Esophagus squamous epithelium (tissue), 5 donors: ENCODE measurements at regions not wholly inside any gene's neighbourhood (a gene's known extent, or its start where the extent isn't known, plus 50 kb on each side); places are given as distances from the start of the nearest gene placed in this dataset.

Experiments used
- DNase-seq: peaks from one replicate; lab custom pipeline; 2025; lab: John Stamatoyannopoulos, UW
- H3K27ac ChIP-seq, 4 donors: fragments of 200-600 bp; sonication (generic); one replicate each; pipeline ENCODE4 v1.5.1; 2016 to 2019; ENCODE audit warnings: mild to moderate bottlenecking in 1 of 4
- H3K27me3 ChIP-seq, 4 donors: fragments of 200-600 bp; sonication (generic); 1 replicate in 3 of 4; 2 replicates in 1 of 4; pipeline versions ENCODE4 v1.5.1 to v1.6.0; 2017 to 2021; ENCODE audit warnings: antibody characterized with exemption in 1 of 4
- H3K36me3 ChIP-seq, 3 donors: fragments of 200-600 bp; sonication (generic); one replicate each; pipeline ENCODE4 v1.5.1; 2016 to 2019
- H3K4me1 ChIP-seq, 3 donors: fragments of 200-600 bp; sonication (generic); one replicate each; pipeline ENCODE4 v1.5.1; 2017 to 2019
- H3K4me3 ChIP-seq, 4 donors: fragments of 200-600 bp; sonication (generic); 1 replicate in 3 of 4; 2 replicates in 1 of 4; pipeline ENCODE4 v1.5.1; 2016 to 2019; ENCODE audit warnings: mild to moderate bottlenecking in 2 of 4, moderate library complexity in 1 of 4
- H3K9me3 ChIP-seq, 3 donors: fragments of 200-600 bp; sonication (generic); one replicate each; pipeline ENCODE4 v1.5.1; 2016 to 2019
- CTCF ChIP-seq, 6 experiments: fragments of 450-650 bp in 4 of 6; fragments of 200-600 bp in 2 of 6; sonication (generic) in 2 of 6; IDR thresholded peaks; one replicate each; pipeline ENCODE4 v1.5.1; 2016 to 2019; ENCODE audit warnings: antibody characterized with exemption in 6 of 6, mild to moderate bottlenecking in 4 of 6, moderate library complexity in 4 of 6
- POLR2A ChIP-seq, 4 donors: fragments of 450-650 bp; IDR thresholded peaks; one replicate each; pipeline ENCODE4 v1.6.1; 2017; ENCODE audit warnings: antibody characterized with exemption in 4 of 4, mild to moderate bottlenecking in 4 of 4, moderate library complexity in 3 of 4
- WGBS, 2 donors: methylation state at CpG; one replicate each; pipeline ENCODE4 v1.1.5; 2018; 5-methylcytosine and 5-hydroxymethylcytosine counted together
- intact Hi-C: fragments of 100-400 bp; cut with DNase I; formaldehyde crosslinking; loops from one replicate; pipeline ENCODE4 v1.15.0; 2022
- donor health status: DM: yes; HTN: yes; CAD: no.

- no peak for DNase-seq
- intact Hi-C loops, result no loop called here
- Histone ChIP-seq H3K4me3 (no peak overlapping the region), H3K36me3 (no peaks in the 10 kb centered on the region), H3K9me3 (peaks cover 0 to 13% (median 0%) of the 10 kb centered on the region in 3 donors), H3K27ac (no peak overlapping the region), H3K27me3 (peaks cover 0 to 79% (median 0%) of the 10 kb centered on the region in 4 donors), H3K4me1 (no peaks in the 10 kb centered on the region)
- no peak for TF ChIP-seq CTCF (IDR thresholded peaks at IDR 0.05)
- 84 to 100% methylated on average over 1 to 4 of the region's 8 CpGs for WGBS, 2 donors
Observed at GRCh38 chr11:69956669-69957190, 121.4 kb upstream of the ANO1 start.

DNA sequence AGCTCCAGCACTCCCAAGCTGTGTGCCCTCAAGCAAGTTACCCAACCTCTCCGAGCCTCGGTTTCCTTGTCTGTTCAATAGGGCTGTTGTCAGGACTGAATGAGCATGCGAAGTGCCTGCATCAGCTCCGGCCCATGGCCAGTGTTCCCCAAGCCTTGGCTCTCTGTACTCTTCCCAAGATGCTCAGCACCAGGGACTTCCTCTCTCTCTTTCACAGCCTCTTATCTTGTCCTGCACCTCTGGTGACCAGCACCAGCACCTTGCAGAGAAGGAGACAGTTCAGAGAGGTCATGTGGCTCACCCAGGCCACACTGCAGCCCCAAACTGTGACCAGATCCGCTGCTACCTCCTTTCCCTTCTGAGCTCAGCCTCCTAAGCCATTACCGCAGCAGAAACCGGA, 120.3 kb upstream of the ANO1 start:
- H3K36me3 ChIP-seq, result no peaks in the 10 kb centered on the region
- H3K27ac ChIP-seq, result no peak overlapping the region
- TF ChIP-seq POLR2A (IDR thresholded peaks at IDR 0.05) (no peak), CTCF (IDR thresholded peaks at IDR 0.05) (no peak)
- H3K9me3 ChIP-seq, result peaks cover 0 to 17% (median 0%) of the 10 kb centered on the region in 3 donors
- peaks cover 0 to 3% (median 0%) of the 10 kb centered on the region in 3 donors for H3K4me1 ChIP-seq
- no peak for DNase-seq
- no peak overlapping the region for H3K4me3 ChIP-seq
- intact Hi-C loops, result no loop called here
- H3K27me3 ChIP-seq, result peaks cover 0 to 74% (median 0%) of the 10 kb centered on the region in 4 donors
- 77 to 80% methylated on average over 2 to 7 of the region's 7 CpGs for WGBS, 2 donors

DNA sequence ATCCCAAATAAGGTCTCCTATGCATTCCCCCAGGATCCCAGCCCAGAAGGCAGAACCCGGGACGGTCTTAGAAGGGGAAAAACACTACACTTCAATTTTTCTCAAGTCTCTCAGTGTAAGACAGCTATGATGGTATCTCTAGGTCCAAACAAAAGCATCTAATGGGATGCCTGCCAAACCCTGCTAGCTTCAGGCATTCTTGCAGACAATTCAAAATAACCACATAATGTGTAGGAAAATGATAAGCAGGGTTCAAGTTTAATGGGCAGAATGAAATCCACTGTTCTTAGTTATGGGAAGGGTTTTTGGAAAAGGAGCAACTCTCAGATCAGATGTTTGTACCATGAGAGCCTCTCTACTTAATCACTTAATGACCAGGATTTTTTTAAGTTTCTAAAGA, 119.8 kb upstream of the ANO1 start:
- peaks cover 0 to 3% (median 0%) of the 10 kb centered on the region in 3 donors for H3K4me1 ChIP-seq
- TF ChIP-seq CTCF (IDR thresholded peaks at IDR 0.05) (no peak), POLR2A (IDR thresholded peaks at IDR 0.05) (no peak)
- no peaks in the 10 kb centered on the region for H3K36me3 ChIP-seq
- H3K27me3 ChIP-seq, result peaks cover 0 to 69% (median 0%) of the 10 kb centered on the region in 4 donors
- WGBS, 2 donors, result 57 to 90% methylated on average over 2 of the region's 2 CpGs
- H3K27ac ChIP-seq, result no peak overlapping the region
- intact Hi-C loops, result no loop called here
- DNase-seq, result no peak
- H3K9me3 ChIP-seq, result peaks cover 0 to 17% (median 0%) of the 10 kb centered on the region in 3 donors
- H3K4me3 ChIP-seq, result no peak overlapping the region

GRCh38 chr11:69959461-69959860, 118.7 kb upstream of the ANO1 start:
- Histone ChIP-seq H3K36me3 (no peaks in the 10 kb centered on the region), H3K4me3 (no peak overlapping the region), H3K4me1 (peaks cover 0 to 3% (median 0%) of the 10 kb centered on the region in 3 donors), H3K9me3 (peaks cover 0 to 17% (median 0%) of the 10 kb centered on the region in 3 donors), H3K27me3 (peaks cover 0 to 61% (median 0%) of the 10 kb centered on the region in 4 donors), H3K27ac (no peak overlapping the region)
- intact Hi-C loops, result no loop called here
- TF ChIP-seq CTCF (IDR thresholded peaks at IDR 0.05) (no peak), POLR2A (IDR thresholded peaks at IDR 0.05) (no peak)
- DNase-seq, result no peak
- WGBS, 2 donors, result 100% methylated on average over 1 of the region's 8 CpGs

DNA sequence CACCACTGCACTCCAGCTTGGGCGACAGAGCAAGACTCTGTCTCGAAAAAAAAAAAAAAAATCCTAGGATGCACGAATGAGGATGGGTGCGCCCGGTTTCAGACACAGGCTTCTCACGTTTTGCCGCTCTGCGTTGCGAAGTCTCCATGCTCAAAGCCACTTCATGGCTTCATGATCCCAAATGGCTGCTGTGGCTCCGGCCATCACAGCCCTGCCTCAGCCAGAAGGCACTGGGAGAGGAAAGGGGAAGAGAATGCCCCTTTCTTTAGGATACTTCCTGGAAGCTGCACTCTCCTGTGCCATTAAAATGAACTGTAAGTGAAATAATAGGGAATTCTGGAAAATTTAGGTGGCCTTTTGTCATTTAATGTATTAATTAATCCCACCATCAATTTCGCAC, 116.4 kb upstream of the ANO1 start:
- peaks cover 0 to 3% (median 0%) of the 10 kb centered on the region in 3 donors for H3K4me1 ChIP-seq

More for the DNA sequence above, 116.4 kb upstream of the ANO1 start:
- intact Hi-C loops, result no loop called here
- no peak overlapping the region for H3K4me3 ChIP-seq
- 79 to 92% methylated on average over 11 of the region's 11 CpGs for WGBS, 2 donors
- DNase-seq, result no peak
- H3K9me3 ChIP-seq, result peaks cover 0 to 17% (median 0%) of the 10 kb centered on the region in 3 donors
- peaks cover 0 to 67% (median 0%) of the 10 kb centered on the region in 4 donors for H3K27me3 ChIP-seq
- no peaks in the 10 kb centered on the region for H3K36me3 ChIP-seq
- no peak for TF ChIP-seq POLR2A (IDR thresholded peaks at IDR 0.05)
- H3K27ac ChIP-seq, result no peak overlapping the region
